ENCODE measurements at regions not wholly inside any gene's neighbourhood (a gene's known extent, or its start where the extent isn't known, plus 50 kb on each side); places are given as distances from the start of the nearest gene placed in this dataset.

- TF ChIP-seq CTCF (optimal IDR thresholded peaks at IDR 0.05 in 1 of 3, IDR thresholded peaks at IDR 0.05 in 1 of 3, conservative IDR thresholded peaks at IDR 0.05 in 1 of 3; ENCODE audit: extremely low read depth in 1 of 3, insufficient read depth in 2 of 3, low read length in 3 of 3) (no peak), EZH2 (IDR thresholded peaks at IDR 0.05; ENCODE audit: low read length) (no peak)
Observed at GRCh38 chr6:22412994-22413393, 116.2 kb upstream of the PRL start.
